ENCODE measurements at regions not wholly inside any gene's neighbourhood (a gene's known extent, or its start where the extent isn't known, plus 50 kb on each side); places are given as distances from the start of the nearest gene placed in this dataset.

DNA sequence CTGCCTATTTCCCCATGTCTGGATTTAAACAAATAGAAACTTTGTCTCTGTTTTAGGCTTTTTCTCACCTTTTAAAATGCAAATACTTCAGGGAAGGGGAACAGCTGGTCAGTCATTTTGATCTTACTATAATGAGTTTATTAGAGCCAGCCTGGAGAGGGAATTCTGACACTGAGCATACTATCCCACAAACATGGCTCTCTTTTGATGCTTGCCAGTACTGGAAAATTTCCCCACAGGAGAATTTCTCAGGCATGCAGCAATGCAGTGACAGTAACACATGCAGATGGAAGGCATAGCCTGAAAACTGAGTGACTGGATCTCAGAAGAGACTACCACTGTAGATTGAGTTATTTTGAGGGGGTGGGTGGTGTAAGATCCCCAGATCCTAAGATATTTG, 974.3 kb upstream of the CELF4 start:
- Histone ChIP-seq H3K56ac (replicated peaks; ENCODE audit: insufficient read length, low read depth, low read length) (no peak overlapping the region), H2BK120ac (replicated peaks; ENCODE audit: low read depth, low read length) (no peak overlapping the region), H3K27me3 (replicated peaks in 1 of 4; ENCODE audit: control insufficient read depth in 3 of 4, extremely low read depth in 1 of 4, insufficient read depth in 3 of 4, low read length in 3 of 4) (no peaks in the 10 kb centered on the region; a peak in 1 of 7 replicates), H4K8ac (ENCODE audit: extremely low read depth, insufficient read depth, low read length) (no peak overlapping the region), H3K23ac (ENCODE audit: insufficient read length) (no peak overlapping the region), H3K4me3 (ENCODE audit: extremely low read depth in 1 of 4, insufficient read depth in 2 of 4, low read depth in 3 of 4, low read length in 4 of 4) (no peak overlapping the region), H3K79me1 (ENCODE audit: low read depth, low read length) (no peaks in the 10 kb centered on the region), H3K27ac (ENCODE audit: low read depth, low read length) (no peak overlapping the region), H3K36me3 (ENCODE audit: control insufficient read depth in 2 of 4, insufficient read depth in 4 of 4, low read length in 3 of 4) (no peaks in the 10 kb centered on the region), H3K4me1 (replicated peaks in 1 of 4; ENCODE audit: control insufficient read depth in 3 of 4, insufficient read depth in 4 of 4, low read length in 3 of 4) (peaks cover 0 to 2% (median under 1%) of the 10 kb centered on the region in 4 experiments; a peak in 2 of 7 replicates), H2BK12ac (ENCODE audit: low read depth, low read length) (no peak overlapping the region), H4K5ac (ENCODE audit: insufficient read length, low read depth, low read length) (no peak overlapping the region), H2BK5ac (ENCODE audit: low read depth, low read length) (no peak overlapping the region), H4K20me1 (replicated peaks in 1 of 2; ENCODE audit: control insufficient read depth in 1 of 2, insufficient read depth in 2 of 2, low read length in 2 of 2) (no peaks in the 10 kb centered on the region), H3K4ac (replicated peaks; ENCODE audit: insufficient read length, low read depth, low read length) (no peak overlapping the region), H2AK5ac (ENCODE audit: low read depth, low read length) (no peak overlapping the region), H3K23me2 (ENCODE audit: low read depth, low read length) (no peaks in the 10 kb centered on the region), H3K79me2 (ENCODE audit: control insufficient read depth in 1 of 2, insufficient read depth in 2 of 2, low read length in 2 of 2) (no peaks in the 10 kb centered on the region), H4K91ac (replicated peaks; ENCODE audit: insufficient read length, low read length) (no peak overlapping the region), H3K18ac (ENCODE audit: extremely low read depth, low read length) (no peak overlapping the region), H3K14ac (ENCODE audit: insufficient read length) (no peak overlapping the region), H2BK20ac (ENCODE audit: low read length) (no peak overlapping the region), H3K9ac (replicated peaks in 1 of 4; ENCODE audit: extremely low read depth in 1 of 4, low read depth in 3 of 4, low read length in 3 of 4) (no peak overlapping the region), H2AFZ (ENCODE audit: low read length) (no peak overlapping the region), H2BK15ac (ENCODE audit: low read length) (no peak overlapping the region), H3K9me3 (ENCODE audit: insufficient read depth in 2 of 2, low read depth in 1 of 2, low read length in 1 of 2) (no peaks in the 10 kb centered on the region), H3K4me2 (ENCODE audit: insufficient read depth in 1 of 2, low read depth in 2 of 2, low read length in 2 of 2) (no peak overlapping the region)
- CTCF ChIA-PET (ENCODE audit: partially characterized antibody), result no interaction called here
- FAIRE-seq (no peak), DNase-seq (ENCODE audit: low read depth in 1 of 2, low spot score in 2 of 2) (no peak)
- POLR2A ChIA-PET (ENCODE audit: partially characterized antibody), result no interaction called here
- TF ChIP-seq JUN (IDR thresholded peaks at IDR 0.05; ENCODE audit: low read depth, low read length), result no peak
- TF ChIP-seq RBBP5 (IDR thresholded peaks at IDR 0.05; ENCODE audit: borderline replicate concordance, low read depth, low read length), result no peak
- TF ChIP-seq RXRA (IDR thresholded peaks at IDR 0.05; ENCODE audit: insufficient read depth, low read depth, low read length), result no peak
- no peak for TF ChIP-seq POLR2AphosphoS5 (IDR thresholded peaks at IDR 0.05; ENCODE audit: low read depth, low read length)
- no peak for TF ChIP-seq SIN3A (conservative IDR thresholded peaks at IDR 0.05 in 1 of 2, IDR thresholded peaks at IDR 0.05 in 1 of 2; ENCODE audit: low read depth in 1 of 2, low read length in 2 of 2)
- no peak for TF ChIP-seq TAF7 (optimal IDR thresholded peaks at IDR 0.05; ENCODE audit: borderline replicate concordance, low read depth, low read length)
- TF ChIP-seq EZH2 (IDR thresholded peaks at IDR 0.05; ENCODE audit: low read depth, low read length, severe bottlenecking), result no peak
- no peak for TF ChIP-seq SP1 (IDR thresholded peaks at IDR 0.05; ENCODE audit: low read depth, low read length)
- no peak for TF ChIP-seq CTBP2 (IDR thresholded peaks at IDR 0.05; ENCODE audit: borderline replicate concordance, insufficient read depth, insufficient read length, low read length)
- TF ChIP-seq KDM4A (IDR thresholded peaks at IDR 0.05; ENCODE audit: low read depth, low read length, severe bottlenecking), result no peak
- no peak for TF ChIP-seq RFX5 (IDR thresholded peaks at IDR 0.05; ENCODE audit: borderline replicate concordance, low read depth, low read length)
- no peak for TF ChIP-seq TEAD4 (IDR thresholded peaks at IDR 0.05; ENCODE audit: low read depth, low read length)
- no peak for TF ChIP-seq HDAC6 (IDR thresholded peaks at IDR 0.05; ENCODE audit: low read depth, low read length)
- no peak for TF ChIP-seq TAF1 (IDR thresholded peaks at IDR 0.05; ENCODE audit: low read depth, low read length)
- TF ChIP-seq CHD1 (IDR thresholded peaks at IDR 0.05; ENCODE audit: low read depth, low read length), result no peak
- no peak for TF ChIP-seq CHD2 (IDR thresholded peaks at IDR 0.05; ENCODE audit: low read length)
- TF ChIP-seq SP2 (IDR thresholded peaks at IDR 0.05; ENCODE audit: low read length), result no peak

Data from H1 (cell line).